ENCODE measurements at regions not wholly inside any gene's neighbourhood (a gene's known extent, or its start where the extent isn't known, plus 50 kb on each side); places are given as distances from the start of the nearest gene placed in this dataset.

DNA sequence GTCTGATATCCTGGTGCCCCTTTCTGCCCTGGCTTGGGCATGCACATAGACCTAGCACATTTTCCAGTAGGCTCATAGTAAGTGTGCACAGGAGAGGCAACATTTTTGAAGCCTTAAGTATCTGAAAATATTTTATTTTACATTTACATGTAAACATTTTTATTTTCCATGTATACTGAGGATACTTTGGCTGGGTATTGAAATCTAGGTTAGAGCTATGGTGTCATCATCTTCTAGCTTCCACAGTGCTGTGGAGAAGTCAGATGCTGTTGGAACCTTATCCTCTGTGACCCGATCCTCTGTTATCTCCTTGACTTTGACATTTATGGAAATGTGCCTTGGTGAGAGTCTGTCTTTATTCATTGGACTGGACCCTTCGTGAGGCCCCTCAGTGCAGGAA is 74.1 kb downstream of the PLXNA1 start:
- H3K9ac ChIP-seq (ENCODE audit: low read length) = no peak overlapping the region
- no peak for TF ChIP-seq EZH2phosphoT487 (conservative IDR thresholded peaks at IDR 0.05; ENCODE audit: low read length)
- TF ChIP-seq, protein P1, sequence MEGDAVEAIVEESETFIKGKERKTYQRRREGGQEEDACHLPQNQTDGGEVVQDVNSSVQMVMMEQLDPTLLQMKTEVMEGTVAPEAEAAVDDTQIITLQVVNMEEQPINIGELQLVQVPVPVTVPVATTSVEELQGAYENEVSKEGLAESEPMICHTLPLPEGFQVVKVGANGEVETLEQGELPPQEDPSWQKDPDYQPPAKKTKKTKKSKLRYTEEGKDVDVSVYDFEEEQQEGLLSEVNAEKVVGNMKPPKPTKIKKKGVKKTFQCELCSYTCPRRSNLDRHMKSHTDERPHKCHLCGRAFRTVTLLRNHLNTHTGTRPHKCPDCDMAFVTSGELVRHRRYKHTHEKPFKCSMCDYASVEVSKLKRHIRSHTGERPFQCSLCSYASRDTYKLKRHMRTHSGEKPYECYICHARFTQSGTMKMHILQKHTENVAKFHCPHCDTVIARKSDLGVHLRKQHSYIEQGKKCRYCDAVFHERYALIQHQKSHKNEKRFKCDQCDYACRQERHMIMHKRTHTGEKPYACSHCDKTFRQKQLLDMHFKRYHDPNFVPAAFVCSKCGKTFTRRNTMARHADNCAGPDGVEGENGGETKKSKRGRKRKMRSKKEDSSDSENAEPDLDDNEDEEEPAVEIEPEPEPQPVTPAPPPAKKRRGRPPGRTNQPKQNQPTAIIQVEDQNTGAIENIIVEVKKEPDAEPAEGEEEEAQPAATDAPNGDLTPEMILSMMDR (IDR thresholded peaks at IDR 0.05; ENCODE audit: insufficient read depth, low read length, poor library complexity, severe bottlenecking) = no peak
- peaks cover 18% of the 10 kb centered on the region; the same call in 1 of the 2 replicates for H3K9me3 ChIP-seq (ENCODE audit: insufficient read depth, low read length)
- H3F3A ChIP-seq (ENCODE audit: insufficient read depth) = no peaks in the 10 kb centered on the region
- H4K20me1 ChIP-seq (ENCODE audit: low read depth, low read length) = no peaks in the 10 kb centered on the region
- no peaks in the 10 kb centered on the region for H3K27me3 ChIP-seq (ENCODE audit: low read length)
- no peaks in the 10 kb centered on the region for H3K79me2 ChIP-seq (ENCODE audit: insufficient read depth, low read length)
- no peak overlapping the region for H3K27ac ChIP-seq (ENCODE audit: low read depth, low read length)
- H3K4me2 ChIP-seq (ENCODE audit: low read depth, low read length, poor library complexity, severe bottlenecking) = no peak overlapping the region
- no peaks in the 10 kb centered on the region for H3K9me2 ChIP-seq (replicated peaks; ENCODE audit: insufficient read depth, low read length)
- H3K36me3 ChIP-seq (ENCODE audit: low read length) = no peaks in the 10 kb centered on the region
- H2AFZ ChIP-seq (ENCODE audit: low read depth, low read length, severe bottlenecking) = no peak overlapping the region
- H3K4me3 ChIP-seq (ENCODE audit: insufficient read depth, low read length, poor library complexity, severe bottlenecking) = no peak overlapping the region

DNA sequence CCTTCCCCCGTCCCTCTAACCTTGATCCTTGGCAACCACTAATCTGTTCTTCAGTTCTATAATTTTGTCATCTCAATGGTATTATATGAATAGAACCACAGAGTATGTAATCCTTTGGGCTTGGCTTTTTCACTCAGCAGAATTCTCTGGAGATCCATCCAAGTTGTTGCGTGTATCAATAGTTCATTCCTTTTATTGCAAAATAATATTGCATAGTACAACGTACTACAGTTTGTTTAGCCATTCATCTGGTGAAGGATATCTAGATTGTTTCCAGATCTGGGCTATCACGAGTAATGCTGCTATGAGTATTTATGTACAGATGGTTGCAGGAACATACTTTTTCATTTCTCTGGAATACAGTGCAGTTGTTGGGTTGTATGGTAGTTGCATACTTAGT is 76.2 kb downstream of the PLXNA1 start:
- Histone ChIP-seq H3K9ac (ENCODE audit: low read length) (no peak overlapping the region), H3F3A (ENCODE audit: insufficient read depth) (no peaks in the 10 kb centered on the region), H3K27me3 (ENCODE audit: low read length) (no peaks in the 10 kb centered on the region), H4K20me1 (ENCODE audit: low read depth, low read length) (no peaks in the 10 kb centered on the region), H3K27ac (ENCODE audit: low read depth, low read length) (no peak overlapping the region), H3K79me2 (ENCODE audit: insufficient read depth, low read length) (no peaks in the 10 kb centered on the region), H3K36me3 (ENCODE audit: low read length) (no peaks in the 10 kb centered on the region), H3K4me2 (ENCODE audit: low read depth, low read length, poor library complexity, severe bottlenecking) (no peak overlapping the region), H3K4me3 (ENCODE audit: insufficient read depth, low read length, poor library complexity, severe bottlenecking) (no peak overlapping the region), H3K9me2 (replicated peaks; ENCODE audit: insufficient read depth, low read length) (no peaks in the 10 kb centered on the region), H3K9me3 (ENCODE audit: insufficient read depth, low read length) (peaks cover 18% of the 10 kb centered on the region; the same call in 1 of the 2 replicates), H2AFZ (ENCODE audit: low read depth, low read length, severe bottlenecking) (no peak overlapping the region)
- TF ChIP-seq EZH2phosphoT487 (conservative IDR thresholded peaks at IDR 0.05; ENCODE audit: low read length) = no peak
- TF ChIP-seq, protein P1 (IDR thresholded peaks at IDR 0.05; ENCODE audit: insufficient read depth, low read length, poor library complexity, severe bottlenecking) = no peak

DNA sequence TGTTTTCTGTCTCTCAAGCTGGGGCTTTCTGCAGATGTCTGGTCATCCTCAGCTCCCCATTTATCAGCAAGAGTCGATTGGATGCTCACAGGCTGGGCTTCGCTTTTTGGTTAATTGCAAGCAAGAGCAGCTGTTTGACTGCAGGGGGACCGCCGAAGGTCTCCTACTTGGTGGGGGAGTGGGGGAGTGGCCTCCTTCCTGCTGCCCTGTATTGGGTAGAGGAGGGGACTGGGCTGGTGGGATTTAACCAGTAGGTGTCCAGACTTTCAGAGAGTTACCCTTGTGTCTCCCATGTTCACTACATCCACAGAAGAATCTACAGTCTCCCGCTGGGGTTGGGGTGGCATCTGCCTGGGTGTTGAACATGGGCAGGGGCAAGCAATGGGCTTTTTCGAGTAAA is 78.7 kb downstream of the PLXNA1 start:
- Histone ChIP-seq H3K79me2 (ENCODE audit: insufficient read depth, low read length) (no peaks in the 10 kb centered on the region), H3F3A (ENCODE audit: insufficient read depth) (no peaks in the 10 kb centered on the region), H3K9me3 (ENCODE audit: insufficient read depth, low read length) (peaks cover 17% of the 10 kb centered on the region; the same call in 1 of the 2 replicates), H3K9ac (ENCODE audit: low read length) (no peak overlapping the region), H4K20me1 (ENCODE audit: low read depth, low read length) (no peaks in the 10 kb centered on the region), H3K9me2 (replicated peaks; ENCODE audit: insufficient read depth, low read length) (no peaks in the 10 kb centered on the region), H3K27ac (ENCODE audit: low read depth, low read length) (no peak overlapping the region), H2AFZ (ENCODE audit: low read depth, low read length, severe bottlenecking) (no peak overlapping the region), H3K27me3 (ENCODE audit: low read length) (no peaks in the 10 kb centered on the region), H3K4me3 (ENCODE audit: insufficient read depth, low read length, poor library complexity, severe bottlenecking) (no peak overlapping the region), H3K4me2 (ENCODE audit: low read depth, low read length, poor library complexity, severe bottlenecking) (no peak overlapping the region), H3K36me3 (ENCODE audit: low read length) (no peaks in the 10 kb centered on the region)
- TF ChIP-seq, protein P1 (IDR thresholded peaks at IDR 0.05; ENCODE audit: insufficient read depth, low read length, poor library complexity, severe bottlenecking) = no peak
- no peak for TF ChIP-seq EZH2phosphoT487 (conservative IDR thresholded peaks at IDR 0.05; ENCODE audit: low read length)

Data from SU-DHL-6 (cell line).